HEK293 (cell line): ENCODE measurements at regions not wholly inside any gene's neighbourhood (a gene's known extent, or its start where the extent isn't known, plus 50 kb on each side); places are given as distances from the start of the nearest gene placed in this dataset.
A peak's percentile ranks its signal among the peaks of the same experiment; 100 is the strongest.

Experiments
- CTCF ChIA-PET: fragments of 350-600 bp; formaldehyde crosslinking; extraction: SDS; loops from one replicate; lab custom pipeline; 2021; ENCODE audit warnings: antibody characterized with exemption; lab: Yijun Ruan, JAX
- POLR2A ChIA-PET: fragments of 300-600 bp; formaldehyde crosslinking; extraction: SDS; loops from one replicate; lab custom pipeline; 2020; ENCODE audit warnings: antibody characterized with exemption, inconsistent platforms; lab: Yijun Ruan, JAX
- H3K27ac ChIP-seq: fragments of 200-500 bp; sonication (Bioruptor generic); 2 replicates; pipeline ENCODE4 v1.5.1; 2014; ENCODE audit warnings: low read depth, low read length, control low read depth, inconsistent platforms; ENCODE audit errors: extremely low read depth
- H3K36me3 ChIP-seq, 2 experiments: fragments of 200-500 bp in 1 of 2; sonication (Bioruptor generic) in 1 of 2; 1 replicate in 1 of 2; 2 replicates in 1 of 2; pipeline ENCODE4 v1.5.1; 2014 to 2017; ENCODE audit warnings: inconsistent platforms in 2 of 2, low read length in 2 of 2; ENCODE audit not compliant: control insufficient read depth in 2 of 2, insufficient read depth in 1 of 2
- H3K4me1 ChIP-seq: fragments of 200-500 bp; sonication (Bioruptor generic); 2 replicates; pipeline ENCODE4 v1.5.1; 2014; ENCODE audit warnings: mild to moderate bottlenecking, low read length, inconsistent platforms; ENCODE audit not compliant: control insufficient read depth, insufficient read depth
- H3K4me3 ChIP-seq: 2 replicates; pipeline ENCODE4 v1.5.1; 2011; ENCODE audit warnings: low read depth, mild to moderate bottlenecking, control low read depth, low read length, moderate library complexity
- H3K9me3 ChIP-seq: fragments of 200-500 bp; sonication (Bioruptor generic); 2 replicates; pipeline ENCODE4 v1.5.1; 2014; ENCODE audit warnings: low read depth, low read length, inconsistent platforms; ENCODE audit not compliant: control insufficient read depth, insufficient read depth
- GLI4 ChIP-seq: fragments of 450-650 bp; formaldehyde crosslinking; IDR thresholded peaks from 2 replicates; pipeline ENCODE4 v1.5.1; 2016; ENCODE audit warnings: missing biosample characterization, missing genetic modification characterization
- GLIS2 ChIP-seq: fragments of 450-650 bp; formaldehyde crosslinking; IDR thresholded peaks from 2 replicates; pipeline ENCODE4 v1.5.1; 2016; ENCODE audit warnings: missing biosample characterization, missing genetic modification characterization
- HOXC10 ChIP-seq: sonication (generic); formaldehyde crosslinking; IDR thresholded peaks from 2 replicates; pipeline ENCODE4 v1.8.1; 2023; ENCODE audit warnings: mild to moderate bottlenecking, missing genetic modification reagents
- PBX3 ChIP-seq: sonication (generic); formaldehyde crosslinking; IDR thresholded peaks from 2 replicates; pipeline ENCODE4 v1.8.1; 2022; ENCODE audit warnings: mild to moderate bottlenecking, moderate library complexity, missing genetic modification reagents
- REST ChIP-seq: fragments of 450-650 bp; formaldehyde crosslinking; IDR thresholded peaks from 2 replicates; pipeline ENCODE4 v1.5.1; 2016; ENCODE audit warnings: missing biosample characterization, missing genetic modification characterization
- TCF7L2 ChIP-seq: IDR thresholded peaks from 2 replicates; pipeline ENCODE4 v1.6.1; 2011; ENCODE audit warnings: low read depth, mild to moderate bottlenecking, inconsistent platforms, low read length, moderate library complexity, borderline replicate concordance
- YY2 ChIP-seq: fragments of 450-650 bp; formaldehyde crosslinking; IDR thresholded peaks from 2 replicates; pipeline ENCODE4 v1.5.1; 2016; ENCODE audit warnings: missing biosample characterization, missing genetic modification characterization
- ZBTB21 ChIP-seq: fragments of 450-650 bp; formaldehyde crosslinking; IDR thresholded peaks from 2 replicates; pipeline ENCODE4 v1.5.1; 2017; ENCODE audit warnings: missing biosample characterization, missing genetic modification characterization
- ZFP3 ChIP-seq: fragments of 450-650 bp; formaldehyde crosslinking; IDR thresholded peaks from 2 replicates; pipeline ENCODE4 v1.5.1; 2016; ENCODE audit warnings: low read depth, missing biosample characterization, missing genetic modification characterization
- ZNF146 ChIP-seq: fragments of 450-650 bp; formaldehyde crosslinking; IDR thresholded peaks from 2 replicates; pipeline ENCODE4 v1.5.1; 2016; ENCODE audit warnings: missing biosample characterization, missing genetic modification characterization
- ZNF16 ChIP-seq: fragments of 450-650 bp; formaldehyde crosslinking; IDR thresholded peaks from 2 replicates; pipeline ENCODE4 v1.5.1; 2016; ENCODE audit warnings: low read depth, missing biosample characterization, missing genetic modification characterization
- ZNF324 ChIP-seq: fragments of 450-650 bp; formaldehyde crosslinking; IDR thresholded peaks from 2 replicates; pipeline ENCODE4 v1.5.1; 2016; ENCODE audit warnings: missing biosample characterization, missing genetic modification characterization
- ZNF341 ChIP-seq: fragments of 450-650 bp; formaldehyde crosslinking; IDR thresholded peaks from 2 replicates; pipeline ENCODE4; 2016; ENCODE audit warnings: low read depth, missing biosample characterization, missing genetic modification characterization
- ZNF37A ChIP-seq: fragments of 450-650 bp; IDR thresholded peaks from 2 replicates; pipeline ENCODE4 v1.5.1; 2018; ENCODE audit warnings: missing biosample characterization, missing genetic modification characterization
- ZNF433 ChIP-seq: fragments of 450-650 bp; formaldehyde crosslinking; IDR thresholded peaks from 2 replicates; pipeline ENCODE4 v1.5.1; 2016; ENCODE audit warnings: missing biosample characterization, missing genetic modification characterization, low read depth
- ZNF473 ChIP-seq: fragments of 450-650 bp; formaldehyde crosslinking; IDR thresholded peaks from 2 replicates; pipeline ENCODE4 v1.5.1; 2017; ENCODE audit warnings: missing biosample characterization, missing genetic modification characterization
- ZNF658 ChIP-seq: fragments of 450-650 bp; formaldehyde crosslinking; IDR thresholded peaks from 2 replicates; pipeline ENCODE4; 2016; ENCODE audit warnings: missing biosample characterization, missing genetic modification characterization

- no peak for TF ChIP-seq GLI4 (tag by site-specific recombination)
- no peak for TF ChIP-seq ZBTB21 (tag by site-specific recombination)
- no peak for TF ChIP-seq PBX3 (CRISPR knock-in tag)
Observed at GRCh38 chr20:20920433-20920832, 185.7 kb downstream of the LINC00237 start (continued).

DNA sequence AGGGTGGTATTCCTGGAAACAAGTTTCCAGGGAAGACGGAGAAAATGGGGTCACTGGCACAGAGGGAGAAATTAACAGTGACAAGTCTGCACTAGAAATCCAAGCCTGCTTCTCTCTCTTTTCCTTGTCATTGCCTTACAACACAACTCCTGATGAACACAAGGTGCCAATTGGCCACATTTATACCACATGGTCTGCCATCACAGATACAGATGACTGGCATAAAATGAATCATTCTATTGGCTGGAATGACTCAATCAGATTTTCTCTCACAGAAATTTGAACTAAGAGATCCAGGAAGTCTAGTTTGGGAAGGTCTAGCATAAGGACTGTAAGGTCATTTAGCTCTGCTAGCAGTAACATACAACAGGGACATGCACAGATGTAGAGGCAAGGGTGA, 190.3 kb downstream of the LINC00237 start:
- H3K9me3 ChIP-seq, result no peaks in the 10 kb centered on the region
- no peaks in the 10 kb centered on the region for H3K4me1 ChIP-seq
- no peaks in the 10 kb centered on the region for H3K36me3 ChIP-seq
- no peak overlapping the region for H3K27ac ChIP-seq
- no peak overlapping the region for H3K4me3 ChIP-seq
- TF ChIP-seq ZNF658 (tag by site-specific recombination) (no peak), PBX3 (CRISPR knock-in tag) (no peak), ZFP3 (no peak), HOXC10 (no peak), ZNF146 (no peak), REST (no peak), TCF7L2 (no peak), YY2 (no peak), ZNF433 (no peak)
- CTCF ChIA-PET, result no interaction called here
- POLR2A ChIA-PET, result no interaction called here

- CTCF ChIA-PET, result no interaction called here
- TF ChIP-seq ZNF473 (tag by site-specific recombination) (no peak), ZNF37A (tag by site-specific recombination) (peak; percentile 90), ZNF16 (tag by site-specific recombination) (no peak)
- Histone ChIP-seq H3K9me3 (no peaks in the 10 kb centered on the region), H3K27ac (no peak overlapping the region), H3K4me3 (no peak overlapping the region), H3K36me3 (no peaks in the 10 kb centered on the region), H3K4me1 (no peaks in the 10 kb centered on the region)
- POLR2A ChIA-PET, result no interaction called here
Observed at GRCh38 chr20:20904501-20904831, 192.0 kb upstream of the RALGAPA2 start.

DNA sequence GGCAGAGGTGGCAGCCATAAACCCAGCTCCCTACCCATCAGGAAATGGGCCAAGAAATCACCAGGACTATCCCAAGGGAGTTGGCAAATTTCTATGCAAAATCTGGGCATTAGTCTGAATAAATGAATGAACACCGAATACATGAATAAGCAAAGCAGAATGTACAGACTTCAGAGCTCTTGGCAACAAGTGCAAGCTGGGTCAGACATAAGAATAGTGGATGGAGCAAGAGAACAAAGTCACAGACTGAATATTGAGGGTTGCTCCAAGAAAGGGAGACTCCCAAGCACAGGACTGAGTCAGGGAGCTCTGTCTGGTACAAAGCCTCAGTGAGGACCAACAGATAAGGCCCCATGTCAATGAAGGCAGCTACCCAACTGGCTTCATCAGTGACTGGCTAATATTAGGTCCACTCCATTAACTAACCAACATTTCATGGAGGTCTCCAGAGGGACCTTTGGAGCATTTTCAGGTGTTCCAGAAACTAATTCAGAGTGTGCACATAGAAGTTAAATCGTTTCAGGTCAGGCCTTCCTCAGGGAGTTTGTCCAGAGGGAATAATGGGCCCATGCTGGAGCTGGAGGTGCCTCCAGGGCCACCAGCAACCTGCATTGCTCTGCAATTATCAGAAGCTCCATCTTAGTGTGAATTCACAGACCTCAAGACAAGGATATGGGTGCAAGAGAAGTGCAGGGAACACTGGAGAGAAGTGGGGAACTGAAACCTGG, 191.5 kb upstream of the RALGAPA2 start:
- Histone ChIP-seq H3K9me3 (no peaks in the 10 kb centered on the region), H3K4me3 (no peak overlapping the region), H3K36me3 (no peaks in the 10 kb centered on the region), H3K27ac (no peak overlapping the region), H3K4me1 (no peaks in the 10 kb centered on the region)
- no peak for TF ChIP-seq GLIS2 (tag by site-specific recombination)
- TF ChIP-seq ZNF324 (tag by site-specific recombination), result no peak
- TF ChIP-seq ZNF341 (tag by site-specific recombination), result no peak
- TF ChIP-seq, all 188 proteins: peak for 0
- CTCF ChIA-PET, result no interaction called here
- POLR2A ChIA-PET, result no interaction called here
